Cardiac muscle cell (in vitro differentiated cells and primary cell): ENCODE measurements at regions not wholly inside any gene's neighbourhood (a gene's known extent, or its start where the extent isn't known, plus 50 kb on each side); places are given as distances from the start of the nearest gene placed in this dataset.
"Not testable (repeated sequence)": the region's sequence is repeated elsewhere in the genome, so short reads cannot be mapped to it uniquely, and the experiment has no call there.

ENCODE experiments used
- DNase-seq, 2 donors: peaks; one replicate each; pipeline versions ENCODE4 v3.0.0 to v3.0.0-alpha.2; 2010 to 2017; ENCODE audit warnings: low read depth in 1 of 2, low spot score in 1 of 2
- H3K27ac ChIP-seq: fragments of 200-600 bp; sonication (generic); 2 replicates; pipeline ENCODE4 v1.5.1; 2016
- H3K27me3 ChIP-seq: fragments of 200-600 bp; sonication (generic); 2 replicates; pipeline ENCODE4 v1.6.0; 2016; ENCODE audit warnings: control low read depth
- H3K36me3 ChIP-seq: fragments of 200-600 bp; sonication (generic); 2 replicates; pipeline ENCODE4 v1.5.1; 2016; ENCODE audit warnings: control low read depth
- H3K4me1 ChIP-seq: fragments of 200-600 bp; sonication (generic); 2 replicates; pipeline ENCODE4 v1.8.1; 2017; ENCODE audit warnings: low read depth, mild to moderate bottlenecking, mixed run types
- H3K4me3 ChIP-seq: fragments of 200-600 bp; sonication (generic); 2 replicates; pipeline ENCODE4 v1.5.1; 2016; ENCODE audit warnings: mild to moderate bottlenecking
- H3K9me3 ChIP-seq: fragments of 200-600 bp; sonication (generic); 2 replicates; pipeline ENCODE4 v1.5.1; 2017; ENCODE audit warnings: low read depth, mild to moderate bottlenecking, control low read depth
- CTCF ChIP-seq: IDR thresholded peaks from 2 replicates; pipeline ENCODE4 v1.5.1; 2012; ENCODE audit warnings: low read depth, mild to moderate bottlenecking, low read length

- Histone ChIP-seq H3K27ac (no peak overlapping the region), H3K4me3 (no peak overlapping the region), H3K4me1 (peaks cover 8% of the 10 kb centered on the region), H3K9me3 (no peaks in the 10 kb centered on the region), H3K36me3 (no peaks in the 10 kb centered on the region), H3K27me3 (no peaks in the 10 kb centered on the region)
- no peak for TF ChIP-seq CTCF
- DNase-seq = no peak
Measured at GRCh38 chr3:24687671-24688070, 193.0 kb upstream of the THRB start.

- no peak overlapping the region for H3K27ac ChIP-seq
- H3K4me3 ChIP-seq = no peak overlapping the region
Measured at GRCh38 chr3:24688446-24689148, 193.9 kb upstream of the THRB start.

DNA sequence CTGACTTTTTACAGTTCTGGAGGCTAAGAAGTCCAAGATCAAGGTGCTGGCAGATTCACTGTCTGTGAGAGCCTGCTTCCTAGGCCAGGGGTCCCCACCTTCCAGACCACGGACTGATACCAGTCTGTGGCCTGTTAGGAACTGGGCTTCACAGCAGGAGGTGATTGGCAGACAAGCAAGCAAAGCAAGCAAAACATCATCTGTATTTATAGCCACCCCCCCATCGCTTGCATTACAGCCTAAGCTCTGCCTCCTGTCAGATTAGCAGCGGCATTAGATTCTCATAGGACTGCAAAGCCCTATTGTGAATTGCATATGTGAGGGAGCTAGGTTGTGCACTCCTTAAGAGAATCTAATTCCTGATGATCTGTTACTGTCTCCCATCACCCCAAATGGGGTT is 194.7 kb upstream of the THRB start:
- Histone ChIP-seq H3K36me3 (no peaks in the 10 kb centered on the region), H3K27me3 (no peaks in the 10 kb centered on the region), H3K4me1 (peaks cover 6% of the 10 kb centered on the region), H3K4me3 (no peak overlapping the region), H3K9me3 (no peaks in the 10 kb centered on the region), H3K27ac (no peak overlapping the region)
- no peak for TF ChIP-seq CTCF
- DNase-seq = no peak

More at GRCh38 chr3:24688446-24689148, 193.9 kb upstream of the THRB start:
- TF ChIP-seq CTCF = no peak
- Histone ChIP-seq H3K4me1 (peaks cover 8% of the 10 kb centered on the region), H3K36me3 (no peaks in the 10 kb centered on the region), H3K27me3 (no peaks in the 10 kb centered on the region), H3K9me3 (no peaks in the 10 kb centered on the region)
- no peak for DNase-seq

GRCh38 chr3:24690777-24691176 is 196.1 kb upstream of the THRB start:
- Histone ChIP-seq H3K4me3 (no peak overlapping the region), H3K27me3 (no peaks in the 10 kb centered on the region), H3K27ac (no peak overlapping the region), H3K9me3 (no peaks in the 10 kb centered on the region), H3K36me3 (no peaks in the 10 kb centered on the region), H3K4me1 (no peaks in the 10 kb centered on the region)
- DNase-seq = no peak
- TF ChIP-seq CTCF = no peak

- not testable (repeated sequence) for H3K9me3 ChIP-seq, H3K4me1 ChIP-seq, DNase-seq, H3K27me3 ChIP-seq, H3K4me3 ChIP-seq, H3K27ac ChIP-seq, H3K36me3 ChIP-seq
Measured at GRCh38 chr3:24699078-24699477, 204.4 kb upstream of the THRB start.

DNA sequence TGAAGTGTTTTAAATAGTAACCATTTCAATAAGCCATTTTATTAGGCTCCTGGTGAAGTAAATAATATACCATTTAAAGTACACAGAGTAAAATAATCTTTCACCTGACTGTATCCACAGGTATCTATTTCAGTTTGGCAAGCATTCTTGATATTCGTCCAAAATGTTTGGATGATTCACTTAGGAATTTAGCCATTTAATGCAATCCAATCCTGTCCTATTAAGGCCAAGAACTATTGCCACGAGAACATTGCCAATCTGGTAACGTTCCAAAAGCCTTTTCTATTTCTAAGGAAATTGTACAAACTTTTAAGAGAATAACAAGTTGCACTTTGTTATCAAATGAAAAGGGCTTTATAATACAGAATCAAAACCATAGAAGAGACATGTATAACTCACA is 209.8 kb upstream of the THRB start:
- no peak for TF ChIP-seq CTCF
- H3K4me3 ChIP-seq = no peak overlapping the region
- H3K27me3 ChIP-seq = no peaks in the 10 kb centered on the region
- H3K36me3 ChIP-seq = no peaks in the 10 kb centered on the region
- H3K27ac ChIP-seq = no peak overlapping the region
- no peaks in the 10 kb centered on the region for H3K4me1 ChIP-seq
- DNase-seq = peak in 1 of 2 donors; percentile 47
- H3K9me3 ChIP-seq = no peaks in the 10 kb centered on the region
